Thymus (tissue), 11 donors: ENCODE measurements at regions not wholly inside any gene's neighbourhood (a gene's known extent, or its start where the extent isn't known, plus 50 kb on each side); places are given as distances from the start of the nearest gene placed in this dataset.
"Not testable (repeated sequence)": the region's sequence is repeated elsewhere in the genome, so short reads cannot be mapped to it uniquely, and the experiment has no call there.

ENCODE experiments used
- DNase-seq, 9 donors: peaks; one replicate each; pipeline ENCODE4 v3.0.0-alpha.2; 2013; ENCODE audit warnings: low spot score in 9 of 9, low read depth in 6 of 9, missing footprints in 1 of 9
- H3K27ac ChIP-seq, 2 donors: one replicate each; pipeline ENCODE4 v1.5.1; 2013; ENCODE audit warnings: control low read depth in 1 of 2, low read depth in 1 of 2, low read length in 1 of 2, mild to moderate bottlenecking in 1 of 2, moderate library complexity in 1 of 2
- H3K27me3 ChIP-seq, 2 donors: one replicate each; pipeline ENCODE4 v1.5.1; 2013; ENCODE audit warnings: low read length in 1 of 2; ENCODE audit not compliant: control insufficient read depth in 2 of 2, insufficient read depth in 1 of 2
- H3K36me3 ChIP-seq, 2 donors: one replicate each; pipeline ENCODE4 v1.5.1; 2013; ENCODE audit warnings: low read length in 1 of 2, mild to moderate bottlenecking in 1 of 2, moderate library complexity in 1 of 2; ENCODE audit not compliant: control insufficient read depth in 2 of 2, insufficient read depth in 2 of 2
- H3K4me1 ChIP-seq, 2 donors: one replicate each; pipeline ENCODE4 v1.5.1; 2013; ENCODE audit warnings: low read length in 2 of 2; ENCODE audit not compliant: control insufficient read depth in 2 of 2, insufficient read depth in 2 of 2
- H3K4me3 ChIP-seq, 2 donors: one replicate each; pipeline ENCODE4 v1.5.1; 2013; ENCODE audit warnings: low read length in 2 of 2, control low read depth in 1 of 2, mild to moderate bottlenecking in 1 of 2
- H3K9me3 ChIP-seq, 2 donors: one replicate each; pipeline ENCODE4 v1.5.1; 2013; ENCODE audit warnings: low read length in 1 of 2, mild to moderate bottlenecking in 1 of 2; ENCODE audit not compliant: control insufficient read depth in 2 of 2, insufficient read depth in 1 of 2
- WGBS: extraction: QIAGEN DNeasy Blood & Tissue Kit; methylation state at CpG from one replicate; pipeline ENCODE4 v1.1.7; 2013; 5-methylcytosine and 5-hydroxymethylcytosine counted together
- donor health status: healthy.

GRCh38 chr12:131313635-131314034 lies 359.9 kb downstream of the ADGRD1 start:
- whole genome bisulfite sequencing = 85% methylated on average over 4 of the region's 4 CpGs
- H3K27ac ChIP-seq = no peak overlapping the region
- no peaks in the 10 kb centered on the region for H3K4me1 ChIP-seq
- H3K36me3 ChIP-seq = no peaks in the 10 kb centered on the region
- no peaks in the 10 kb centered on the region for H3K27me3 ChIP-seq
- no peaks in the 10 kb centered on the region for H3K9me3 ChIP-seq
- DNase-seq = no peak
- no peak overlapping the region for H3K4me3 ChIP-seq

- H3K27ac ChIP-seq = no peak overlapping the region
- H3K27me3 ChIP-seq = no peaks in the 10 kb centered on the region
- H3K36me3 ChIP-seq = no peaks in the 10 kb centered on the region
- no peaks in the 10 kb centered on the region for H3K9me3 ChIP-seq
- no peak for DNase-seq
- H3K4me3 ChIP-seq = no peak overlapping the region
- H3K4me1 ChIP-seq = no peaks in the 10 kb centered on the region
Observed at GRCh38 chr12:131314524-131315090, 360.9 kb downstream of the ADGRD1 start.

GRCh38 chr12:131315601-131316000 lies 361.9 kb downstream of the ADGRD1 start:
- no peak for DNase-seq
- Histone ChIP-seq H3K36me3 (no peaks in the 10 kb centered on the region), H3K4me1 (no peaks in the 10 kb centered on the region), H3K9me3 (no peaks in the 10 kb centered on the region), H3K27me3 (no peaks in the 10 kb centered on the region), H3K4me3 (no peak overlapping the region), H3K27ac (no peak overlapping the region)
- WGBS = 96% methylated on average over 3 of the region's 3 CpGs

GRCh38 chr12:131316388-131316787 lies 362.7 kb downstream of the ADGRD1 start:
- no peaks in the 10 kb centered on the region for H3K4me1 ChIP-seq
- WGBS = 96% methylated on average over 6 of the region's 6 CpGs
- no peaks in the 10 kb centered on the region for H3K36me3 ChIP-seq
- DNase-seq = no peak
- no peak overlapping the region for H3K4me3 ChIP-seq
- H3K9me3 ChIP-seq = no peaks in the 10 kb centered on the region
- no peak overlapping the region for H3K27ac ChIP-seq
- H3K27me3 ChIP-seq = no peaks in the 10 kb centered on the region

GRCh38 chr12:131318045-131318685 lies 364.5 kb downstream of the ADGRD1 start:
- Histone ChIP-seq H3K27ac (no peak overlapping the region), H3K4me3 (no peak overlapping the region), H3K36me3 (no peaks in the 10 kb centered on the region), H3K27me3 (no peaks in the 10 kb centered on the region), H3K4me1 (no peaks in the 10 kb centered on the region), H3K9me3 (no peaks in the 10 kb centered on the region)
- DNase-seq = no peak

GRCh38 chr12:131321988-131322387 lies 368.3 kb downstream of the ADGRD1 start:
- H3K36me3 ChIP-seq = no peaks in the 10 kb centered on the region
- no peak overlapping the region for H3K4me3 ChIP-seq
- H3K27ac ChIP-seq = no peak overlapping the region
- no peak for DNase-seq
- H3K9me3 ChIP-seq = no peaks in the 10 kb centered on the region
- H3K27me3 ChIP-seq = no peaks in the 10 kb centered on the region
- no peaks in the 10 kb centered on the region for H3K4me1 ChIP-seq

- not testable (repeated sequence) for H3K4me1 ChIP-seq, H3K27me3 ChIP-seq, H3K9me3 ChIP-seq, DNase-seq, H3K36me3 ChIP-seq, H3K27ac ChIP-seq, H3K4me3 ChIP-seq
- 93% methylated on average over 3 of the region's 3 CpGs for WGBS
Observed at GRCh38 chr12:131322460-131322859, 368.8 kb downstream of the ADGRD1 start.

- WGBS = 35% methylated on average over 2 of the region's 2 CpGs
- H3K4me3 ChIP-seq = no peak overlapping the region
- no peak overlapping the region for H3K27ac ChIP-seq
- no peaks in the 10 kb centered on the region for H3K4me1 ChIP-seq
- no peak for DNase-seq
- no peaks in the 10 kb centered on the region for H3K27me3 ChIP-seq
- no peaks in the 10 kb centered on the region for H3K9me3 ChIP-seq
- H3K36me3 ChIP-seq = no peaks in the 10 kb centered on the region
Observed at GRCh38 chr12:131323879-131324278, 370.2 kb downstream of the ADGRD1 start.

GRCh38 chr12:131327521-131328488 lies 374.1 kb downstream of the ADGRD1 start:
- Histone ChIP-seq H3K27ac (no peak overlapping the region), H3K4me1 (no peaks in the 10 kb centered on the region)

More at GRCh38 chr12:131327521-131328488, 374.1 kb downstream of the ADGRD1 start:
- 88% methylated on average over 25 of the region's 25 CpGs for WGBS
- H3K9me3 ChIP-seq = no peaks in the 10 kb centered on the region
- H3K36me3 ChIP-seq = no peaks in the 10 kb centered on the region
- no peak overlapping the region for H3K4me3 ChIP-seq
- H3K27me3 ChIP-seq = no peaks in the 10 kb centered on the region
- no peak for DNase-seq
